Astrocyte (in vitro differentiated cells and primary cell): ENCODE measurements at regions not wholly inside any gene's neighbourhood (a gene's known extent, or its start where the extent isn't known, plus 50 kb on each side); places are given as distances from the start of the nearest gene placed in this dataset.

Experiments used
- DNase-seq: peaks from one replicate; pipeline ENCODE4 v3.0.0-alpha.2; 2010; ENCODE audit warnings: low read depth
- FAIRE-seq: peaks from 2 replicates; lab custom pipeline; 2011; peaks lifted over from hg19 to GRCh38; lab: Jason Lieb, UNC
- H2AFZ ChIP-seq: 2 replicates; pipeline ENCODE4 v1.6.0; 2012; ENCODE audit warnings: low read depth, low read length, inconsistent platforms
- H3K27ac ChIP-seq: 2 replicates; pipeline ENCODE4 v1.5.1; 2011; ENCODE audit warnings: low read depth, low read length, inconsistent platforms
- H3K27me3 ChIP-seq: 2 replicates; pipeline ENCODE4 v1.6.0; 2011; ENCODE audit warnings: low read length, inconsistent platforms; ENCODE audit not compliant: insufficient read depth
- H3K36me3 ChIP-seq: 2 replicates; pipeline ENCODE4 v1.5.1; 2011; ENCODE audit warnings: low read length, inconsistent platforms; ENCODE audit not compliant: insufficient read depth
- H3K4me1 ChIP-seq: 2 replicates; pipeline ENCODE4 v1.5.1; 2011; ENCODE audit warnings: low read length, inconsistent platforms; ENCODE audit not compliant: insufficient read depth
- H3K4me2 ChIP-seq: 2 replicates; pipeline ENCODE4 v1.6.0; 2012; ENCODE audit warnings: low read length, inconsistent platforms
- H3K4me3 ChIP-seq: 2 replicates; pipeline ENCODE4 v1.5.1; 2011; ENCODE audit warnings: low read depth, mild to moderate bottlenecking, low read length, inconsistent platforms; ENCODE audit not compliant: insufficient read depth
- H3K79me2 ChIP-seq: 2 replicates; pipeline ENCODE4 v1.6.0; 2012; ENCODE audit warnings: mild to moderate bottlenecking, low read length, inconsistent platforms; ENCODE audit not compliant: insufficient read depth
- H3K9ac ChIP-seq: 2 replicates; pipeline ENCODE4 v1.6.0; 2012; ENCODE audit warnings: mild to moderate bottlenecking, low read length, inconsistent platforms
- H3K9me3 ChIP-seq: 2 replicates; pipeline ENCODE4 v1.5.1; 2012; ENCODE audit warnings: low read depth, mild to moderate bottlenecking, low read length, inconsistent platforms; ENCODE audit not compliant: insufficient read depth
- H4K20me1 ChIP-seq: 2 replicates; pipeline ENCODE4 v1.6.0; 2012; ENCODE audit warnings: low read length, inconsistent platforms; ENCODE audit not compliant: insufficient read depth
- H3K27ac Mint-ChIP-seq: one replicate; pipeline ENCODE4 v1.8.0; 2021; ENCODE audit warnings: mild to moderate bottlenecking, mixed read lengths; ENCODE audit not compliant: unreplicated experiment
- H3K27me3 Mint-ChIP-seq: one replicate; pipeline ENCODE4 v1.8.0; 2021; ENCODE audit warnings: low read depth, mixed read lengths; ENCODE audit not compliant: unreplicated experiment
- H3K36me3 Mint-ChIP-seq: one replicate; pipeline ENCODE4 v1.8.0; 2021; ENCODE audit warnings: low read depth, mixed read lengths; ENCODE audit not compliant: unreplicated experiment
- H3K4me1 Mint-ChIP-seq: one replicate; pipeline ENCODE4 v1.8.0; 2021; ENCODE audit warnings: low read depth, mixed read lengths; ENCODE audit not compliant: unreplicated experiment
- H3K4me3 Mint-ChIP-seq: one replicate; pipeline ENCODE4 v1.8.0; 2021; ENCODE audit warnings: mild to moderate bottlenecking, moderate library complexity, mixed read lengths; ENCODE audit not compliant: unreplicated experiment
- H3K9me3 Mint-ChIP-seq: one replicate; pipeline ENCODE4 v1.8.0; 2021; ENCODE audit warnings: mild to moderate bottlenecking, mixed read lengths; ENCODE audit not compliant: unreplicated experiment
- EZH2 ChIP-seq: IDR thresholded peaks from 2 replicates; pipeline ENCODE4 v1.6.1; 2012; ENCODE audit warnings: mild to moderate bottlenecking, low read length, inconsistent platforms; ENCODE audit not compliant: insufficient read depth
- TF ChIP-seq, protein P1 (sequence below): IDR thresholded peaks from 2 replicates; pipeline ENCODE4 v1.5.1; 2011; ENCODE audit warnings: low read depth, mild to moderate bottlenecking, inconsistent platforms, low read length, moderate library complexity; ENCODE audit not compliant: insufficient read depth

GRCh38 chr22:47276991-47277390 is 514.5 kb downstream of the TBC1D22A start:
- Histone ChIP-seq H3K79me2 (no peaks in the 10 kb centered on the region), H2AFZ (no peak overlapping the region), H3K4me3 (no peak overlapping the region), H3K4me2 (no peak overlapping the region), H3K27me3 (peaks cover 5% of the 10 kb centered on the region), H3K9ac (no peak overlapping the region), H3K9me3 (no peaks in the 10 kb centered on the region), H3K4me1 (peaks cover 2% of the 10 kb centered on the region), H3K36me3 (no peaks in the 10 kb centered on the region), H3K27ac (no peak overlapping the region), H4K20me1 (no peaks in the 10 kb centered on the region)
- Mint-ChIP-seq H3K9me3 (peaks cover 24% of the 10 kb centered on the region), H3K36me3 (peaks cover 2% of the 10 kb centered on the region), H3K27ac (no peak overlapping the region), H3K4me1 (no peaks in the 10 kb centered on the region), H3K4me3 (no peak overlapping the region), H3K27me3 (peaks cover 1% of the 10 kb centered on the region)
- DNase-seq, result no peak
- no peak for FAIRE-seq
- TF ChIP-seq, protein P1, sequence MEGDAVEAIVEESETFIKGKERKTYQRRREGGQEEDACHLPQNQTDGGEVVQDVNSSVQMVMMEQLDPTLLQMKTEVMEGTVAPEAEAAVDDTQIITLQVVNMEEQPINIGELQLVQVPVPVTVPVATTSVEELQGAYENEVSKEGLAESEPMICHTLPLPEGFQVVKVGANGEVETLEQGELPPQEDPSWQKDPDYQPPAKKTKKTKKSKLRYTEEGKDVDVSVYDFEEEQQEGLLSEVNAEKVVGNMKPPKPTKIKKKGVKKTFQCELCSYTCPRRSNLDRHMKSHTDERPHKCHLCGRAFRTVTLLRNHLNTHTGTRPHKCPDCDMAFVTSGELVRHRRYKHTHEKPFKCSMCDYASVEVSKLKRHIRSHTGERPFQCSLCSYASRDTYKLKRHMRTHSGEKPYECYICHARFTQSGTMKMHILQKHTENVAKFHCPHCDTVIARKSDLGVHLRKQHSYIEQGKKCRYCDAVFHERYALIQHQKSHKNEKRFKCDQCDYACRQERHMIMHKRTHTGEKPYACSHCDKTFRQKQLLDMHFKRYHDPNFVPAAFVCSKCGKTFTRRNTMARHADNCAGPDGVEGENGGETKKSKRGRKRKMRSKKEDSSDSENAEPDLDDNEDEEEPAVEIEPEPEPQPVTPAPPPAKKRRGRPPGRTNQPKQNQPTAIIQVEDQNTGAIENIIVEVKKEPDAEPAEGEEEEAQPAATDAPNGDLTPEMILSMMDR, result no peak
- no peak for TF ChIP-seq EZH2

DNA sequence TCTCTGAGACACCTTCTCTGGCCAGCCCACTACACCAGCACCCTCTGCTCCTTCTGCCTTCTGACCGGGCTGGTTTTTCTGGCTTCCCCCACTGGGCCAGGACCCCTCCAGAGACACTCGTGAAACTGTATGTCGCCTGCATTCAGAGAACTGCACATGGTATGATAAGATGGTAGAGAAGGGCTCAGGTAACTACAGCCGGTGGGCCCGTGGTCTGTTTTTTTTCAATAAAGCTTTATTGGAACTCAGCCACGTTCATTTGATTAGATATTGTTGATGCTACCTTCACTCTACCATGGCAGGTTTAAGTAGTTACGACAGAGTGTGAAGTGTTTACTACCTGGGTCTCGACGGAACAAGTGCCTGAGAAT is 514.0 kb downstream of the TBC1D22A start:
- no peak overlapping the region for H3K4me3 ChIP-seq
- no peak for DNase-seq
- H3K4me1 ChIP-seq, result peaks cover 2% of the 10 kb centered on the region
- Mint-ChIP-seq H3K27ac (no peak overlapping the region), H3K27me3 (peaks cover 1% of the 10 kb centered on the region), H3K9me3 (peaks cover 24% of the 10 kb centered on the region), H3K36me3 (peaks cover 2% of the 10 kb centered on the region), H3K4me1 (no peaks in the 10 kb centered on the region), H3K4me3 (no peak overlapping the region)
- peaks cover 5% of the 10 kb centered on the region for H3K27me3 ChIP-seq
- H2AFZ ChIP-seq, result no peak overlapping the region
- H3K9ac ChIP-seq, result no peak overlapping the region
- no peak for FAIRE-seq
- no peaks in the 10 kb centered on the region for H4K20me1 ChIP-seq
- H3K79me2 ChIP-seq, result no peaks in the 10 kb centered on the region
- no peak for TF ChIP-seq EZH2
- no peak overlapping the region for H3K4me2 ChIP-seq
- no peaks in the 10 kb centered on the region for H3K9me3 ChIP-seq
- no peak overlapping the region for H3K27ac ChIP-seq
- no peaks in the 10 kb centered on the region for H3K36me3 ChIP-seq

- no peaks in the 10 kb centered on the region for H3K9me3 ChIP-seq
- H2AFZ ChIP-seq, result no peak overlapping the region
- H3K9me3 Mint-ChIP-seq, result peaks cover 24% of the 10 kb centered on the region
Measured at GRCh38 chr22:47275605-47276449, 513.4 kb downstream of the TBC1D22A start.

More at GRCh38 chr22:47275605-47276449, 513.4 kb downstream of the TBC1D22A start:
- no peaks in the 10 kb centered on the region for H3K4me1 Mint-ChIP-seq
- H3K27me3 Mint-ChIP-seq, result peaks cover 1% of the 10 kb centered on the region
- H3K4me3 Mint-ChIP-seq, result no peak overlapping the region
- Histone ChIP-seq H3K4me2 (no peak overlapping the region), H3K4me3 (no peak overlapping the region), H3K79me2 (no peaks in the 10 kb centered on the region), H3K4me1 (peaks cover under 1% of the 10 kb centered on the region), H3K9ac (no peak overlapping the region), H3K27me3 (peaks cover 5% of the 10 kb centered on the region), H4K20me1 (no peaks in the 10 kb centered on the region), H3K36me3 (no peaks in the 10 kb centered on the region), H3K27ac (no peak overlapping the region)
- H3K27ac Mint-ChIP-seq, result no peak overlapping the region
- DNase-seq (no peak), FAIRE-seq (no peak)
- peaks cover 2% of the 10 kb centered on the region for H3K36me3 Mint-ChIP-seq
- TF ChIP-seq, protein P1, result no peak
- TF ChIP-seq EZH2, result no peak
